NCI-H69 (cell line): ENCODE measurements at regions not wholly inside any gene's neighbourhood (a gene's known extent, or its start where the extent isn't known, plus 50 kb on each side); places are given as distances from the start of the nearest gene placed in this dataset.

ENCODE experiments used
- DNase-seq: peaks from one replicate; lab custom pipeline; 2025; lab: John Stamatoyannopoulos, UW

- DNase-seq = no peak
Measured at GRCh38 chr22:48653306-48653705, 1174.4 kb downstream of the BRD1 start.

DNA sequence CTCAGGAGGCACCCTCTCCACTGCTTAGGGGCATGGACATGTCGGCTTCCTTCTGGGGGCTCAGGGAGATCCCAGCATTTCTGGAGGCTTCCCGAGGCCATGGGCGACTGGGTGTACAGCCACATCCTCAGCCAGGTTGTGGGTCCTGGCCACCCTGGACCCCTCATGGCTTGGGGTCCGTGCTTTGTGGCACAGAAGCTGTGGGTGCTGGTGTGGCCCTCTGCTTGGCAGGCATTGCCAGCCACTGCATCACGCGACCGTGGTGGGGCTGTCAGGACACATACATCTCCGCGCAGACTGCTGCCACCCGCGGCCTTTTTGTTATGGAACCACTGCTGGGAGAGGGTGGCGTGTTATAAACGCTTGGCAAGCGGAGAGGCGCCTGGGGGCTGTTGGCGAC is 1174.9 kb downstream of the BRD1 start:
- no peak for DNase-seq

DNA sequence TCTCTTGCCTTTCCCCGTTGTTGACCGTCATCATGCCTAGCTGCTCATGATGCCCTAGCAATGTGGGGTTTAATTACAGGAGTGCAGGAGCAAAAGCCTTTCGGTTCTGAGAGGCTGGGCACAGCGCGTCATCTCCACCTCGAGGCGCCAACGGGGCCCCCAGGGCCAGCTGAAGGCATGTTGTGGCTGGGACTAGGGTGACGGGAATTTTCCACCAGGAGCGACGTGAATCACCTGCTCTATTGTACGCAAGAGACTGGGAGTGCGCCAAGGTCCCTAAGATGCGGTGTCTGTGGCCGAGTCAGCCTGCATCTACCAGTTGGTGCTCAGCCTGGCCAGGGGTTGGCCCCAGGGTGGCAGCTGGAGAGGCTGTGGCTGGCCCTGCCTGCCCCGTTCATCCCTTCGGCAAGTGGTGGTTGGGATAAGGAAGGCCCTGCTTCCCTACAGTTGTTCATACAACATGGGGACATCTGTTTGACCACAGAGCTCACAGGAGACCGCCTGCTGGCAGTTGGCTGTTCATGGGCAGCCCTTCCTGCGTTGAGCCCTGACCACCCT is 1175.6 kb downstream of the BRD1 start:
- DNase-seq = peak; percentile 15

GRCh38 chr22:48651036-48651890 is 1176.4 kb downstream of the BRD1 start:
- peak; percentile 28 for DNase-seq

DNA sequence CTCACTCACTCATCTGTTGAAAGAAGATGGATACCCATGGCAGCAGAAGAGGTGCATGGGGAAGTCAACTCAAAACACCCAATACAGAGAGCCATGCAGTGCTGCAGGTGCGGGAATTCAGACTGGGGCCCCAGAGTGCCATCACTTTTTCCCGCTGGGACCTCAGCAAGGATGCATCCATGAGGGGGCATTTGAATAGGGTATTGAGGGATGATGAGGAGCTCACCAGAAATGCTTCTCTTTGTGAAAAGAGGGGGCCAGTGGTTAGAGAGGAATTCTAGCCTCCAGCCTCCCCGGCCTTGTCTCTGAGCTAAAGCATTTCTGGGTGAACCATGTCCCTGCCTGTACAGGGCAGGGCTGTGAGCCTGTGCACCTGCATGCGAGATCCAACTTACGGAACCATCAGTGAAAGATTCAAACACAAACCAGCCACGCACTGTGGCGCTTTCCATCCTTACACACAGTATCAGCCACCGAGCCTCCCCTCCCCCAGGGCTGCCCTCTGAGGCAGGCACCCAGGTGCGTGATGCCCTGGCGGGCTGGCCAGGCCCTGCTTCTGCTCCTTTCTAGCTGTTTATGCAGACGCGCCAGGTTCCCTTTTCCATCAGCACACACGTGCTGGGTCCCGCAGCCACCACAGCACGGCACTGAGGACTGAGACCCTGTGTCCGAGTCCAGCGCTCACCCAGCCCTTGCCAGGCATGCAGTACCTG is 1177.2 kb downstream of the BRD1 start:
- no peak for DNase-seq

DNA sequence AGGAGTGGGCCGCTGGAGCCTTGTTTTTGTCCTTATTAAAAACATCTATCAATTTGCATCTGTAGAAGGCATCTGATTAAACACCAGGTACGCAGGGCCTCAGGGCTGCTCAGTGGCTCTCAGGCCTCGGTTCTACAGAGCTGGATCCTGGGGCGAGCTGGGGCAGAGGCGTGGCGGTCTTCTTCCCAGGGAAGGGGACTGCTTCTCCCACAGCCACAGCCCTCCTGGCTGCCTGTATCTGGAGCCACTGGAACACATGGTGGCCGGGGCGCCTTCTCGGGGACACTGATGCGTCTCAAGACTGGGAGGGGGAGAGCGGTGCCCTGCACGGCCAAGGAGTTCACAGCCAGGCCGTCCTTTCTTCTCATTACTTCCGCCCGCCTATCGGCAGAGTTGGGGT is 1178.2 kb downstream of the BRD1 start:
- DNase-seq = no peak

- DNase-seq = no peak
Measured at GRCh38 chr22:48649031-48649430, 1178.6 kb downstream of the BRD1 start.

DNA sequence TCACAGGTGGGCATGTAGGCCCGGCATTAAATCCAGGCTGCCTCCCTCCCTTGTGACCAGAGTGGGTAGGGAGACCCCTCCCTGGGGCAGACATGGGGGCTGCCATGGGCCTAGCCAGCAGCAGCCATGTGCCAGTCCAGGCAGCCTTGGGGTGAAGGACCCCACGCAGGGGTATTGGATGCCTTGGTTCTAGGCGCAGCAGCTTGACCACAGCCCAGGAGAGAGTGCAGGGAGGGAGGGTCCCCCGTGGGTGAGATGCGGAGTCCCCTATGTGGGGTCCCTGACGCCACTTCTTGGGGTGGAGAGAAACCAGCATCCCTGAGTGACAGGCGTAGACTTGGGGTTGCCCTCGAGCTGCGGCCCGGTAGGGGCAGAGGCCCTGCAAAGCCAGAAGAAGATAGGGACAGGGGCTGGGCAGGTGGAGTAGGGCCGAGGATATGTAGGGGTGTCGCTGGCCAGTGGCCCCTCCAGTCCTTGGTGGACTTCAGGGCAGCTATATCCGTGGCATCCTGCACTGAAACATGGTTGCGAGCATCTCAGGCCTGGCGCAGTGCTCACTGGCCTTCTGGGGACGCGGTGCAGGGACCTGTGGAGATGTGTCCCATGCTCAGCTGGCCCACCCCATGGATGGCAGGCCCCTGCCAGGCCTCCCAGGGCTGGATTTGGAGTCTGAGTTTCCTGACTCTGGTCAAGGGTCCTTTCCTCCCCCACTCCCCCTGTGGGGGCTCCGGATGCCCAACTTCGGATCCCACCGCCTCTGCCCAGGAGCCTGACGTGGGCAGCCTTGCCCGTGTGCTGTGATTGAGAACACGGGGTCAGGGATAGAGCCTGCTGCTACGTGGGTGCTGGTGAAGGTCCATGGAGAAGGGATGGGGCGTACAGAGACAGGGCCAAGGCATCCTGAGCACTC is 1179.8 kb downstream of the BRD1 start:
- DNase-seq = no peak

GRCh38 chr22:48647051-48647450 is 1180.6 kb downstream of the BRD1 start:
- DNase-seq = no peak

GRCh38 chr22:48646216-48646925 is 1181.3 kb downstream of the BRD1 start:
- DNase-seq = no peak

GRCh38 chr22:48645766-48646165 is 1181.9 kb downstream of the BRD1 start:
- DNase-seq = no peak

DNA sequence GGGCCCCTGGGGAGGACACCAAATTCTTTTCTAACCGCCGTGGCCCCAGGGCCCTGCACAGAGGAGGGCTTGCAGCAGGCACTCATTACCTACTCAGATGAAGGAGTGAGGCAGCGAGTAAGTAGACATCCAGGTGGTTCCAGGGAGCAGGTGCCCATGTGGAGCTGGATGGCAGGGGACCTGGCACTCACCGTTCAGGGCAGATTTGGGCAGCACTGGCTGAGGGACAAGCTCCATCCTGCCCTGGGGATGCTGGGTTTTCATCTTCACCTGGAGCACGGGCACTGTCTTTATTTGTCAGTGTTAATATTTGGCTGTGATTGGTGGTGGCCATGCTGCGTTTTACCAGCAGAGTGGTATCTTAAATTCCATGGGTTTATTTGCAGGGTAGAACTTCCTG is 1182.7 kb downstream of the BRD1 start:
- DNase-seq = peak; percentile 20

GRCh38 chr22:48644108-48644507 is 1183.6 kb downstream of the BRD1 start:
- no peak for DNase-seq

- no peak for DNase-seq
Measured at GRCh38 chr22:48643066-48643731, 1184.5 kb downstream of the BRD1 start.

DNA sequence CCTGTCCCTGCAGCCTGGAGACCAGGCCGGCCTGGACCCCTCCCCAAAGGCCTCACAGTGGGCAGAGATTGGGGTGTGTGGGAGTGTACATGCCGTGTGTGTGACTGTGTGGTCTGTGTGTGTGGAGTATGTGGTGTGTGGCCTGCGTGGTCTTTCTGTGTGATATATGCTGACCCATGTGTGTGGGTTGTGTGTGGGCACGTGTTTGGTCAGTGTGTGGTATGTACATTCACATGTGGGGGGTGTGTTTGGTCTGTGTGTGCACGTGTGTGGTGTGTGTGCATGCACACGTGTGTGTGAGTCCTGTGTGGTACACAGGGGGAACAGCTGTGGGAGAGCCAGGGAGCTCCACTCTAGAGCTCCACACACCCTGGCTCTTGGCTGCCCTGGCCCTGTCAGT is 1185.1 kb downstream of the BRD1 start:
- no peak for DNase-seq

GRCh38 chr22:48641906-48642475 is 1185.7 kb downstream of the BRD1 start:
- DNase-seq = no peak

GRCh38 chr22:48640890-48641841 is 1186.5 kb downstream of the BRD1 start:
- peak; percentile 63 for DNase-seq

DNA sequence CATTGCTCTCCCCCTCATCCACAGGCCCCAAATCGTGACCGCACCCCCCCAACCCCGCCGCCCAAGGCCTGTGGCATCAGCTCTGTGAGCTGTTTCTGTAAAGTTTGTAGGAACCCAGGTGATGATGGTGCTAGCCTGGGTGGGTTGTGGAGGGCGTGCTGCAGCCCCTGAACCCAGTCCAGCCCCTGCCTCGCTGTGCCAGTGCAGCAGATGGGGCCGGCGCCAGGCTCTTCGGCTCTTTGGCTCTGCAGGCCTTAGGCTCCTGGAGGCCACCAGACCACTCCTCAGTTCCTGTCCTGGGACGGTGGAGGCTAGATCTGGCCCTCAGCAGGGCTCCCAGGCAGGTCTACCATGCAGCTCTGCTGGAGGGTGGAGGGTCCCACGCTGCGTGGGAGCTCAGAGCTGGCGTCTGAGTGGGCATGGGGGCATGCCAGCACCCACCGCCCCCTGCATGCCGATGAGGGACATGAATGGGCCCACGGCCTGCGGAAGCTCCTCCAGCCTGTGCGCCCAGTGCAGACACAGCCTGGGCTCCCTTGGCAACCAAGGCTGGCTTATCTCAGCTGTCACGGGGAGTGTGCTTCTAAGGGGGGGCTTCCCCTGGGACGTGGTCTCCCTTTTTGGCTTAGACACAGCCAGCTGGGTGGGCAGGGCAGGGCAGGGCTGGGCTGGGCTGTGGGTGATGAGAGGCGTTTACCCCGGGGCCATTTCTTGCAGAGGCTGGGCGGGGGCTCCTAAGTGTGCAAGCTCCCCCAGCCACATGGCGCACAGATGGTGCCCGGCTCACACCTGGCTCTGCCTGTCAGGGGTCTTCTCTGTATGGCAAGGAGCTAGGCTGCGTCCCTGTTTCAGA is 1187.6 kb downstream of the BRD1 start:
- DNase-seq = peak; percentile 93
